ENCODE measurements at regions not wholly inside any gene's neighbourhood (a gene's known extent, or its start where the extent isn't known, plus 50 kb on each side); places are given as distances from the start of the nearest gene placed in this dataset.

DNA sequence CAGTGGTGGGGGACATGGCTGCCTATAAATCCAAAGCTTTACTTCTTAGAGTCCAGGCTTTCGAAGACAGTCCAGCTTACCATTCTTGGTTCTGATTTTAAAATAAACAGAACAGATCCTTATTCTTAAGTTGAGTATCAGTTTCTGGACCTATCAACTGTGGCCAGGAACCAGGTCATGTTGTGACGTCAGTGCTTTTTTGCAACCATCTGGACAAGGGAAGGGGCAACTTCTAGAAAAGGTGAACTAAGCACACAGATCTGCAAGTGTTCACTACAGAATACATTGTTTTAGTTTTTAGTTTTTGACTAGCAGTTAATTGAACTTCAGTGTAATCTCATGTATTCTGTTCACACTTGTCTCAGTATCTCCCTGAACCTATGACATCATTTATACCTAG, 326.0 kb upstream of the MGAT5 start:
- no peak for DNase-seq (ENCODE audit: low read depth in 3 of 3, low spot score in 2 of 3)

DNA sequence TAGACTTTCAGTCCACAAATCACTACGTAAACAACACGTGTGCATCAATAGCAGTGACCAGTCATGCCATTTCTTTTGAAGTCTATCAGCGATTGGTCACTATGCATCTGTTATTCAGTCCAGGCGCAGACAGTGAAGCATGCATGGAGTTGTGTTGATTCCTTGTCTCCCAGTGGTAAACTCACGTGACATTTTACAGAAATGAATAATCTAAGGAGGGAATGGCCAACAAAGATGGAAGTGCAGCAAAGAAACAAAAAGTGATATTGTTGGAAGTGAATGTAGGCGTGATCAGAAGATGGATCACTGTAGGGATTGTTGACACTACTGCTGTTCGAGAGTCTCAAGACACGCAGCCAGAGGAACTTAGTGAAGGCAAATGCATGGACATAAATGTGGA, 317.8 kb upstream of the MGAT5 start:
- no peak for DNase-seq (ENCODE audit: low read depth in 3 of 3, low spot score in 2 of 3)

DNA sequence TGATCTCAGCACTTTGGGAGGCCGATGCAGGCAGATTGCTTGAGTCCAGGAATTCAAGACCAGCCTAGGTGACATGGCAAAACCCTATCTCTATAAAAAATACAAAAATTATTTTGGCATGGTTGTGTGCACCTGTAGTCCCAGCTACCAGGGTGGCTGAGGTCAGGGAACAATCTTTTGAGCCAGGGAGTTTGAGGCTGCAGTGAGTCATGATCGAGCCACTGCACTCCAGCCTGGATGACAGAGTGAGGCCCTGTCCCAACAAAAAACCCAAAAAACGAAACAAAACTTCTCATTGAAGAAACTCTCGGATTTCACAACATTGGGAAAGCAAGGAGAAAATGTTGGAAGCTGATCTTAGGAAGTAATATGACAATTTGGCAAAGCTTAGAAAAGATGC, 317.3 kb upstream of the MGAT5 start:
- no peak for DNase-seq (ENCODE audit: low read depth in 3 of 3, low spot score in 2 of 3)

DNA sequence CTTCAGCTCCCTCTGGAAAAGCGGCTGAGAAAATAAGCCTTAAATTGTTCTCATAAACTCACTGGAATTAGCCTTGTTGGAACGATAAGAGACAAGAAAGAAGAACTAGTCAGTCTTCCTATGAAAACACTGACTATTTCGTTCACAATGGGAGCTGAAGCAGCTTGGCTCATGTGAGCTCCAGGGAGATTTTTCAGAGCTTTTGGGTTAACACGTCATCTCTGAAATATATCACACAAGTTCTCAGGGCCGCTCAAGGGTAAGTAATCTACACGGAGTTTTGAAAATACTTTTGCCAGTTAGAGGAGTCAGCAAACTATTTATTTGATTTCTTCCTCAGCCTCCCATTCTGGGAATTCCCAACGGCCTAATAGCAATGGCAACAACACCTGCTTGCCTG, 316.2 kb upstream of the MGAT5 start:
- DNase-seq (ENCODE audit: low read depth in 3 of 3, low spot score in 2 of 3), result no peak

DNA sequence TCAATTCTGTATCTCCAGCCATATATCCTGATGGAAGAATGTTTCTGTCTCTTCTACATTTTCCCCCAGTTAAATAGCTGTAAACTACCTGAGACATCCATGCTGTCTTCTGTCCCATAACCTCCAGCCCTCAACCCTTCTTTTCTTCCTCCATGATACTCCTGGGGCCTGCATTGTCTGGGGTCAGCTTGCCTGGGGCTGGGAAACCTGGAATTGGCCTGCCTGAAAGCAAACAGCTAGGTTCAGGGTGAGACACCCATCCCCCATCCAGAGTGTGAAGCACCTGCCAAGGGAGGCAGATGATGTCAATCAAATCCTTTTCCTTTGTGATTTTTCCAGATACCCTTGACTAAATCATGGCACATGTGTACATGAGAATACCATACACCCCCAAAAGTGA, 313.7 kb upstream of the MGAT5 start:
- no peak for DNase-seq (ENCODE audit: low read depth in 3 of 3, low spot score in 2 of 3)

DNA sequence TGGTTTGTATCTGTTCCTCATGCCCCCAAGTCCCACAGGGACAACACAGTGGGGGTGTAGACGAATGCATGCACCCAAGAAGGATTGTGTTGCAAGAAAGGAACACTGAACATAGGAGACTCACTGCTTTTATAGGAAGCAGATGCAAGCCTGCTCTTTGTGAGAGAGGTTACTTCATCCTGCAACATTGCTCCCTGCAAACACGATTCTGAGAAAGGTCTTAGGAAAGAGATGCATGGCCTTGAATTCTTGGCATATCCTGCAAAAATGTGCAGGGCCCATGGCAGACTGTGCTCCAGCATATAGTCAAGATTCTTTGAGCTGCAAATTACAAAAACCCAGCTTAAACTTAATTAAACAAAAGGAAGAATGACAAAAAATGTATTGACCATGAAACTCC, 312.2 kb upstream of the MGAT5 start:
- no peak for DNase-seq (ENCODE audit: low read depth in 3 of 3, low spot score in 2 of 3)

DNA sequence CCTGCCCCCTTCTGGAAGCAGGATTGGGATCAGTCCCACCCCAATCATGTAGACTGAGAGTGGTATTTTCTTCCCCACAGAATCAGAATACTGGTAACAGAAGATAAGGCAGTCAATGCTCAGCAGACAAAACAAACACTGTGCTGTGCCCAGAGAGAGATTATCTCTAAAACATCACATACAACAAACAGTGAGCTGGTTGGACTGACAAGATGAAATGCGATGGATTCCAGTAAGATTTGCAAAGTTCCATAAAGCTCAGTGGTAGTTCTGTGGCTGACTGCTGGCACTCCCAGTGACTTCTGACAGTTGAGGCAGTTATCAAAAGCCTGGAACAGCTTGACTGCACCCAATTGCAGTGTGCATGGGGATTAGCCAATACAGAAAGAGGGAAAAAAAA, 311.5 kb upstream of the MGAT5 start:
- no peak for DNase-seq (ENCODE audit: low read depth in 3 of 3, low spot score in 2 of 3)

DNA sequence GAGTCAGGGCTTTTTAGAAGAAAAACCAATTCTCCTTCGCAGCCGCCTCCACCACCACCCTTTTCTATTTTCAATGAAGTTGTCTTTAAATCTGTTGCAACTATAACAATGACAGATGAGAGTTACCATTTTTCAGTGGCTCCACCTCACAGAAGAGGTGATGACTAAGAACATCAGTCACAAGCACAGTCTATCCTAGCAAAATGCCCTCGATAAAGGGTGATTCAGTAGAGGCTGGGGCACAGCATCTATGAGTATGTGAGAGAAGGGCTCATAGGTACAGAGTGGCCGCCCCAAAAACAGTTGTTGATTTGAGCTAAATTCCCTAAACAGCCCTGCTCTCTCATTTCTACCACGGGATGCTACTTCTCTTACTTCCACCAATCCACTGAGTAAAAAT, 310.8 kb upstream of the MGAT5 start:
- DNase-seq (ENCODE audit: low read depth in 3 of 3, low spot score in 2 of 3), result no peak

DNA sequence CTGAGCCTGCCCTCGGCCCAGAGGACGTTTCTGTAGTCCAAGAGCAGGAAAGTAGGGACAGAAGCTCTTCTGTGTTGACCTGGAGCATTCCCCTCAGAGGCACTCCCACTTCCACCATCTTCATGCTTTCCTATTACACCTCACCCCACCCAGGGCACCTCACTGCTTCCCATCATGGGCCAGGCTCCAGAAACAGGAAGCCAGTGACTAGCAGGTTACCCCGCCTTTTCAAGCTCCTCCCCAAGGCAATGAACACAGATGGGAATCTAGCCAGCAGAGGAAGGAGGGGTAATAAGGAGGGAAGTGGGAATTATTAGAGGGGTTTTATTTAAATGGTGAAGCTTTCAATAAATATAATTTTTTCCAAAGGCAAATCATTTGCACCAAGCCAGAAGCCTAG, 308.8 kb upstream of the MGAT5 start:
- no peak for DNase-seq (ENCODE audit: low read depth in 3 of 3, low spot score in 2 of 3)

DNA sequence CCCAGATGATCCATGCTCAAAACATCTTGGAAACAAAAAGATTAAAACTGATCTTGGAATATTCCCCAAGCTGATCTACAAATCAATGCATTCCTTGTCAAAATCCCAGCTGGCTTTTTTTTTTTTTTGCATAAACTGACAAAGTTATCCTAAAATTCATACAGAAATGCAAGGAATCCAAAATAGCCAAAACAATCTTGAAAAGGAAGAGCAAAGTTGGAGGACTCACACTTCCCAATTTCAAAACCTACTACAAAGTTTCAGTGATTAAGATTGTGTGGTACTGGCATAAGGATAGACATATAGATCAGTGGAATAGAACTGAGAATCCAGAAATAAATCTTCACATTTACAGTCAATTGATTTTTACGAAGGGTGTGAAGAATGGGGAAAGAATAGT, 306.8 kb upstream of the MGAT5 start:
- DNase-seq (ENCODE audit: low read depth in 3 of 3, low spot score in 2 of 3), result no peak

DNA sequence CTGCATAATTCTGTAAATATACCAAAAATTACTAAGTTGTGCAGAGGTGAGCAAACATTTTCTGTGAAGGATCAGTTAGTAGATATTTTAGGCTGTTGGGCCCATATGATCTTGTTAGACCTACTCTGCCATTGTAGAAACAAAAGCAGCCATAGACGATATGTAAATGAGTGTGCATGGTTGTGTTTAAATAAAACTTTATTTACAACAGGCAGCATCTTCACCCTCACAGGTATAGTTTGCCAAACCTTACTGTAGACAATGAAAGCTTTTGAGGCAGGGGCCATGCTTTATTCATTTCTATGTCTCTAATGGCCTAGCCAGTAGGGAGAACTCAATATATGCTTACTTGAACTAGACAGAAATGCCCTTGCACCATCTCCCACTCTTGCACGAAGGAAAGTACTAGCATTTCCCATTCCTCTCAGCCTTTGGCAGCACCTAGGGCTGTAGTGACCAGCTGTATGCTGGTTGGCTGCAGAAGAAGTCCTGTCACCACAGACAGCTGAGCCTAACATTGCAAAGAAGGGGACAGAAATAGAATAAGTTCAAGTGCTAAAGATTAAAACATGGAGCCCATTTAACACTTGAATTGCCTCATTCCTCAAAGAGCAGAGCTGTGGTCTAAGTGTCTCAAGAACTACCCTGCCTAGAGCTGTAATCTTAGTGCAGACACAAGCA, 305.1 kb upstream of the MGAT5 start:
- DNase-seq (ENCODE audit: low read depth in 3 of 3, low spot score in 2 of 3), result no peak

DNA sequence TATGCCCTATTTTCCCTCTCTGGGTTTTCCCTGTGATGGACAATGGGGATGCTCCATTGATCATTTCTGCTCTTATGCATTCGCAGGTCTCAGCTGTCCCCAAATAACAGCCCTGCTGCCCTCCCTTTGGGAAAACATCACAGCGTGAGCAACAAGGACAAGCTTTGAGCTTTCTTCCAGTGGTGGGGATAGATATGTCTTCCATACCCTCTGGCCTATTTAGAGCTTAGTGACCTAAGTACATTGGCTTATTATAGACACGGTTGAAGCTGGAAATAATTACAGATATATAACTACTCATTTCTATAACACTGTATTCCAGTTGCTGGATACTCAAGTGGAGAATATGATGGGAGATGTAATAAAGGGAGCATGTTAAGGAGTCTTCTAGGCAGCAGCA, 304.3 kb upstream of the MGAT5 start:
- no peak for DNase-seq (ENCODE audit: low read depth in 3 of 3, low spot score in 2 of 3)

DNA sequence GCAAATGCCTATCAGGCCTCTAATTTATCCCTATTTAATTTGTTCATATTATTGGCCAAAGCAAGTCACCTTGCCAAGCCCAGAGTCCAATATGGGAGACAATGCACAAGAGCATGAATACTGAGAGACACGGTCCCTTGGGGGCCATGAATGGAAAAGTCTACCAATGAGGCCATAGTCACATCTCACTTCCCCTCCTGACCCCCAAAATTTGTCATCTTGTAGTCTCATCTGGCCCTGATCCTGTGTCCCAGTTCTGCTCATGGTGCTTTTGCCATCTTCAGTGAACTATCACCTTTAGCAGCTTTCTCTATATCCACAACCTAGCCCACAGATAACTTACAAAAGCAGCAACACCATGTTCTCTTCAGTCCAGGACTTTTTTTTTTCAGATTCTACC, 302.7 kb upstream of the MGAT5 start:
- DNase-seq (ENCODE audit: low read depth in 3 of 3, low spot score in 2 of 3), result no peak

DNA sequence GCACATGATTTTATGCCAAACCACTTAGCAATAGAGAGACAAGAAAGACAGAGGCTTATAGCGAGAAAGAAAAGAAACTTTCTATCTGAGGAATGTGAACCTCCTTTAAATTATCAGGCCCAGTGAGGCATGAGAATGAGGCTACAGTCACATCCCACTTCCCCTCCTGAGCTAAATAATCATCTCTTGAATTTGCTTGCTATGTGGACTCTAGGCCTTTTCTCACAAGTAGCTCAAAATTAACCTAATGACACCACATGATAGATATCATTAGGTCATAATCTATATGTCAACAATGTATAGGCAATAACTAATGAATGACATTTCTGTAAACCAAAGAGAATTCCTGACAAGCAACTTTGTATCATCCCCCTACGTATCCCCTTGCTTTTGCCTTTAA, 301.5 kb upstream of the MGAT5 start:
- DNase-seq (ENCODE audit: low read depth in 3 of 3, low spot score in 2 of 3), result no peak

DNA sequence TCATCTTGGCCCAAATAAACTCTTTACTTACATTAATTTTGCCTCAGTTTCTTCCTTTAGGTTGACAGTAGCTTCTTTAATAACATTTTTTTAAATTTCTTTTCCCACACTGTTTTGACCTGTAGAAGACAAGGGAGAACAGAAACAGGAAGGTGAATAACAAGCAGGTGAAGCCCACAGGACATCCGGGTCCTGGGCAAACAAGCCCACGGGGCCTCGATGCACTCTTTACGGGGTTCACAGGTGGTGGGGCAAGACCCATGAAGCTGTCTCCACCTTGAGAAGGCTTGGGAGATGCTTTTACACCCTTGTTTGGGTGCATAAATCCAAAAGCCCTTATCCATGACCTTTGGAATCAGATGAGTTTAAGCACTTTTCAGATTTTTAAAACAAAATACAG, 301.0 kb upstream of the MGAT5 start:
- no peak for DNase-seq (ENCODE audit: low read depth in 3 of 3, low spot score in 2 of 3)

DNA sequence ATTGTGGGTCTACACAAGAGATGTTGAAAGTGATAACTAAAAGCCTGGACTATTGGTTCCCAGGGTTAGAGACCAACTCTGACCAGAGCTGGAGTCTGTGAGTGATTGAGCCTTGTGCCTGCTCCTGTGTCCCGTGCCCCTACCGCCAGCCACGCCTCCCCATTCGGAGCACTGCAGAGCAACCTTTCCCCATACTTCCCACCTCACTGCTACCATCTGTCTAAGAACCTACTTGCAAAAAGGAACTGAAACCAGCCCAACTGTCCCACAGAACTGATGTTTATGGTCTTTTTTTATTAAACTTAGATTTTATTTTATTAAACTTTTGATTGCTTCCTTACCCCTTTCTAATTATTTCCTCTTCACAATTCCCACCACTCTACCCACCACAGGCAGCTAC, 300.3 kb upstream of the MGAT5 start:
- DNase-seq (ENCODE audit: low read depth in 3 of 3, low spot score in 2 of 3), result no peak

DNA sequence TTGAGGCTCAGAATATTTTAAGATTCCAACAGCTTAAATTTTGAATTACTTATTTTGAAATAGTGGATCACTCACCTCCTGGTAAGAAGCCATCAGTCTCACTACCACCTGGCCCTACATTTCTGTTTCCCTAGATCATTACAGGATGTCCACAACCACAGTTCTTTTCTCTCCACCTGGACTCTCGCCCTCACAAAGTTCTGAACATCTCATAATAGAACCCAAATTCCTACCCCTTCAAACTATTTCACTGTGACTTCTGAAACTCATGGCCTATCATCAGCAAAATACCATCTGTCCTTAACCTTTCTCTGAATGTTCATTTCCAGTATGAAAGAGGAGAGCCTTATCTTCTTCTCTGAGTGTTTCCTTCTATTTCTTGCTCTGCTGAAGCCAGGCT, 299.2 kb upstream of the MGAT5 start:
- DNase-seq (ENCODE audit: low read depth in 3 of 3, low spot score in 2 of 3), result no peak

DNA sequence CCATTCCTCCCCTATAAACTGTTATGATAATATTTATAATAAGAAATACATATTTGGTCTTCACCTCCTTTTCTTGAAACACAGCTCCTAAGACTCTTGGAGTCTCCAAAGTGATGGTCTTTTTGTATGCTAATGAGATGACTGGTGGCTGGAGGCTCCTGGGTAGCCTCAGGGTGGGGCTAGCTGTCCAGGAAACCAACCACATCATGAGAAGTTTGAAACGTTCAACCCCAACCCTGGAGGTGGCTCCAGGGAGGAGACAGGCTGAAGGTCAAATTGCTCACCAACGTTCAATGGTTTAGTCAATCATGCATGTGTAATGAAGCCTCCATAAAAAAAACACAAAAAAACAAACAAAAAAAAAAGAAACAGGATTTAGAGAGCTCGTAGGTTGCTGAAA, 298.7 kb upstream of the MGAT5 start:
- DNase-seq (ENCODE audit: low read depth in 3 of 3, low spot score in 2 of 3), result no peak

DNA sequence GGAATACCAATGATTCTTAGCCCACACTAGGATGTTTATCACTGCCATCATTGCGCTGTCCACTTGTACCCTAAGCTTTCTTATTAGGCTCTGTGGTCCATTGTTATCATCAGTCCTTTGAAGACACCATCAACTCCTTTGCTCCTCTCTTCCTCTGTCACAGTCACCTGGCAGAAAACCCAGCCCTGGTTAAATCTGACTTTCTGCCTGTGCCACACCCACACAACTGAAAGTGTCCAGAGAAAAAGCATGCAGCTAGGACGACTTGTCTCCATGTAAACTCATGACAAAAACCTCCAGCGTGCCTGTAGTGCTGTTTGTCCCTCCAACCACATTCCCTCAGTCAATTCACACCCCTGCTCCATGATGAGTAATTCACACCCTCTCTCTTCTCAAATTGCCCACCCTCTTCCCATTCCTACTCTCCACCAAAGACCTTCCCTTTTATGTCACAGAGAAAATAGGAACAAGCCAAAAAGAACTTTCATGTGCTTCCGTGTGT, 297.4 kb upstream of the MGAT5 start:
- DNase-seq (ENCODE audit: low read depth in 3 of 3, low spot score in 2 of 3), result no peak

DNA sequence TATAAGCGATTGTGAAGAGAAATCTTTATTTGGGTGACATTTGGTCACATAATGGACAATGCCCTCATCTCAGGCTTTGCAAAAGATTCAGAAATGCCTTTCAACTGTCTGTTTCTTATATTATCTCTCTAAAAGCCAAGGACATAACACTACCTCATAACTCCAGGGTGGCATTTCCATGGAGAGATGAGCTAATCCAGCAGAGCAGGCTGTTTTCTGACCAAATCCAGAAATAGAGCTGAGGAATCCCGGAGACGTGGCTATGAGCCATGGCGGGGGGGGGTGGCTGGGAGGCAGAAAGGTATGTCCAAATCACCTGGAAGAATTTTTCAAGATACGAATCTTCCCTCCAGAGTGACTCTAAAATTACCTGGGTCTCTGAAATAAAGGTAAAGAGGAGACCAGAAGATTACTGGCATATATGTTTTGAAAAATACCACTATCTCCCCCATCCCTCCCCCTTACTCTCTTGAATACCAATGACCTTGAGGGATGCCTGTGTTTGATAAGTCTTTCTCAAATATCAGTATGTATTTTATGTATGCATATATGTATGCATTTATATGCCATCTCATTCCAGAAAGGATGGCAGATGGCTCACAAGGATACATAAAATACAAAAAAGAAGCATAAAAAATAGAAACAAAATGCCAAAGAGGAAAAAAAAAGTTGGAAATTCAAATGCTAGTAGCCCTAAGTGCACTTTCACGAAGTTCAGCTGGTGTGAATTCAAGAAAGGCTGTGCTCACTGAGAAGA, 296.0 kb upstream of the MGAT5 start:
- no peak for DNase-seq (ENCODE audit: low read depth in 3 of 3, low spot score in 2 of 3)

DNA sequence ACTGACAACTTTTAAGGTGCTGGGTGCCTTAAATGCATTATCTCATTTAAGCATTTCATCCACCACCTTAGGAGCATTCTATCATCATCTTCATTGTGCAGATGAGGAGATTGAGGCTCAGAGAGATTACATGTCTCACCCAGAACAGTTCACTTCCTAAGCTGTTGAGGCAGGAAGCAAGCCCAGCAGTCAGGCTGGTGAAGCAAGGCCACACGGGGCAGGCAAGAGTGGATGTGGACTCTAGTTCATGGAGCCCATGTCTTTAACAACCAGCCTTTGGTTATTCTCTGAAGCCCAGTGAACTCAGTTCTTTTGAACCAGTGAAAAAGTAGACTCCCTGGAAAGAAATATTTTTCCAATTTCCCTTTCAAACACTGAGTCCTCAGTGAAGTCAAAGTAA, 294.8 kb upstream of the MGAT5 start:
- DNase-seq (ENCODE audit: low read depth in 3 of 3, low spot score in 2 of 3), result no peak

DNA sequence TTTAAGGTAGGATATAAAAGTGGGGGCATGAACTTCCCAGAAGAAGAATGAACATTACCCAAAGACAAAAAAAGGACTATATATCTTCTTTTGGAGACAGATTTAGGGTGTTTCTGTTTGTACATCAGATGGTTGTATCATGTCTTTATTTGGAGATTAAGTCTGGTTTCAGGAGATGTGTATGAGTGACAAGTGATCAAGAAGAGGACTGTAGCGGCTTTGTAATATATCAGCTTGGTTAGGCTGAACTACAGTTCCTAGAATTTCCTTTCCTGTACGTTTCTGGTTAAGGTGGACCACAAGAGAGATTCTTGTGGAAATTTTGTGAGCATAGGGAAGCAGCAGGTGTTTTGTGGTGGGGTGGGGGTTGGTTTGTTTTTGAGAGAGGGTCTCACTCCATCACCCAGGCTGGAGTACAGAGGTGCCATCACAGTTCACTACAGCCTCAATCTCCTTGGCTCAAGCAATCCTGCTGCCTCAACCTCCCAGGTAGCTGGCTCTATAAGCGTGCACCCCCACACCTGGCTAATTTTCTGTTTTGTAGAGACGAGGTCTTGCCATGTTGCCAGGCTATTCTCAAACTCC, 287.1 kb upstream of the MGAT5 start:
- DNase-seq (ENCODE audit: low read depth in 3 of 3, low spot score in 2 of 3), result no peak

Data from right renal cortex interstitium (tissue), 3 donors.